Breast epithelium (tissue), 4 donors: ENCODE measurements at regions not wholly inside any gene's neighbourhood (a gene's known extent, or its start where the extent isn't known, plus 50 kb on each side); places are given as distances from the start of the nearest gene placed in this dataset.

Experiments
- DNase-seq, 2 donors: peaks; one replicate each; pipeline ENCODE4 v3.0.0-alpha.2; 2019; ENCODE audit warnings: low spot score in 2 of 2
- H3K27ac ChIP-seq, 2 donors: fragments of 200-600 bp; sonication (generic) in 1 of 2; one replicate each; pipeline ENCODE4 v1.5.1; 2016 to 2019; ENCODE audit warnings: mild to moderate bottlenecking in 1 of 2
- H3K27me3 ChIP-seq, 2 donors: fragments of 200-600 bp; sonication (generic) in 1 of 2; one replicate each; pipeline versions ENCODE4 v1.5.1 to v1.6.0; 2017 to 2019; ENCODE audit warnings: control low read depth in 1 of 2, mild to moderate bottlenecking in 1 of 2
- H3K36me3 ChIP-seq: fragments of 200-600 bp; one replicate; pipeline ENCODE4 v1.5.1; 2019
- H3K4me1 ChIP-seq, 2 donors: fragments of 200-600 bp; sonication (generic); one replicate each; pipeline ENCODE4 v1.5.1; 2016 to 2019; ENCODE audit warnings: control low read depth in 1 of 2
- H3K4me3 ChIP-seq, 3 donors: fragments of 200-600 bp; sonication (generic); 1 replicate in 2 of 3; 2 replicates in 1 of 3; pipeline ENCODE4 v1.5.1; 2016 to 2019; ENCODE audit warnings: mild to moderate bottlenecking in 3 of 3, moderate library complexity in 2 of 3
- H3K9me3 ChIP-seq, 2 donors: fragments of 200-600 bp; sonication (generic) in 1 of 2; one replicate each; pipeline ENCODE4 v1.5.1; 2016 to 2019; ENCODE audit warnings: control low read depth in 1 of 2
- CTCF ChIP-seq, 3 donors: fragments of 450-650 bp; IDR thresholded peaks; one replicate each; pipeline ENCODE4 v1.5.1; 2016 to 2017; ENCODE audit warnings: antibody characterized with exemption in 3 of 3, mild to moderate bottlenecking in 3 of 3, moderate library complexity in 3 of 3
- POLR2A ChIP-seq: fragments of 450-650 bp; IDR thresholded peaks from one replicate; pipeline ENCODE4 v1.6.1; 2016; ENCODE audit warnings: antibody characterized with exemption, mild to moderate bottlenecking, moderate library complexity
- POLR2AphosphoS5 ChIP-seq, 3 donors: sonication (generic); formaldehyde crosslinking; IDR thresholded peaks; one replicate each; pipeline ENCODE4 v1.6.1; 2017; ENCODE audit warnings: antibody characterized with exemption in 3 of 3
- intact Hi-C: fragments of 100-400 bp; cut with DNase I; formaldehyde crosslinking; loops from one replicate; pipeline ENCODE4 v1.15.1; 2023; ENCODE audit warnings: low total_unique reads

- no peak for TF ChIP-seq CTCF (IDR thresholded peaks at IDR 0.05)
- TF ChIP-seq POLR2AphosphoS5 (IDR thresholded peaks at IDR 0.05), result no peak
- TF ChIP-seq POLR2A, result no peak
- no peaks in the 10 kb centered on the region for H3K27me3 ChIP-seq
- intact Hi-C loops, result no loop called here
- no peak overlapping the region for H3K27ac ChIP-seq
- no peaks in the 10 kb centered on the region for H3K9me3 ChIP-seq
- DNase-seq, result no peak
- no peak overlapping the region for H3K4me3 ChIP-seq
- H3K36me3 ChIP-seq, result no peaks in the 10 kb centered on the region
- H3K4me1 ChIP-seq, result no peaks in the 10 kb centered on the region
These were observed 115.6 kb upstream of the KIF26B start for GRCh38 chr1:245039196-245039595.

GRCh38 chr1:245036102-245036501 is 118.7 kb upstream of the KIF26B start:
- Histone ChIP-seq H3K27me3 (no peaks in the 10 kb centered on the region), H3K36me3 (no peaks in the 10 kb centered on the region), H3K4me3 (no peak overlapping the region), H3K9me3 (no peaks in the 10 kb centered on the region), H3K4me1 (no peaks in the 10 kb centered on the region), H3K27ac (no peak overlapping the region)
- TF ChIP-seq CTCF (IDR thresholded peaks at IDR 0.05), result no peak
- no peak for TF ChIP-seq POLR2AphosphoS5 (IDR thresholded peaks at IDR 0.05)
- no peak for TF ChIP-seq POLR2A
- DNase-seq, result no peak
- intact Hi-C loops, result no loop called here

- no peak overlapping the region for H3K4me3 ChIP-seq
- no peak overlapping the region for H3K27ac ChIP-seq
- no peaks in the 10 kb centered on the region for H3K36me3 ChIP-seq
- no peaks in the 10 kb centered on the region for H3K27me3 ChIP-seq
- no peaks in the 10 kb centered on the region for H3K9me3 ChIP-seq
- DNase-seq, result no peak
- TF ChIP-seq CTCF (IDR thresholded peaks at IDR 0.05) (no peak), POLR2A (no peak), POLR2AphosphoS5 (IDR thresholded peaks at IDR 0.05) (no peak)
- H3K4me1 ChIP-seq, result no peaks in the 10 kb centered on the region
- intact Hi-C loops, result no loop called here
These were observed 123.7 kb upstream of the KIF26B start for GRCh38 chr1:245031041-245031440.

DNA sequence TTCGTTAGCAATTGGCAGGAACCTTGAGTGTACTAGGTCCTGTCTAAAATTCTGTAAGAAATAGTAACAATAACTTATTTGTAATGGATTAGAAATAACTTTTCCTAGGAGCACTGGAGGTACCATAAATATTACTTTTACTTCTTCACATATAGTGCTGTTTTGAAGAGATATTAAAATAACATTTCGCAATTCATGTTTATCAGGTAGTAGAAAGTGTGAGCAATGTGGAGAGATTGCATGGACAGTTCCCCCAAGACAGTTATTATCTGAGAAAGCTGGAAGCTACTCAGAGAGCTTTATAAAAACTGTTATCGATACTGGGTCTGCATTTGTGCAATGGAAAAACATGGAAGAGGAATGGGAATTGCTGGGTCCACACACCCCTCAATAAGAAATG is 128.5 kb upstream of the KIF26B start:
- DNase-seq, result no peak
- H3K36me3 ChIP-seq, result no peaks in the 10 kb centered on the region

DNA sequence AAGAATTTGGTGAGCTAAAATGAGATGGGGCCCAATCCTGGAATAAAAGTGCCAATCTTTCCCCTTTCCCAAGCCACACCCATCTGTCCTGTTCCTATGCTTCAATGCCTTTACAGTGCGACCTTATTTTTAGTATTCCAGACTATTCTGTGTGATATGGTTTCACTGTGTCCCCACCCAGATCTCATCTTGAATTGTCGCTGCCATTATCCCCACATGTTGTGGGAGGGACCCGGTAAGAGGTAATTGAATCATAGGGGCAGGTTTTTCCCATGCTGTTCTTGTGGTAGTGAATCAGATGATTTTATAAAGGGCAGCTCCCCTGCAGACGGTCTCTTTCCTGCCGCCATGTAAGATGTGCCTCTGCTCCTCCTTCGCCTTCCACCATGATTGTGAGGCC is 129.3 kb upstream of the KIF26B start:
- Histone ChIP-seq H3K27ac (no peak overlapping the region), H3K36me3 (peaks cover 3% of the 10 kb centered on the region), H3K4me3 (no peak overlapping the region), H3K4me1 (no peaks in the 10 kb centered on the region), H3K9me3 (no peaks in the 10 kb centered on the region), H3K27me3 (no peaks in the 10 kb centered on the region)
- no peak for DNase-seq
- intact Hi-C loops, result loop anchor here (5.0 kb wide), 1 partner anchor 138 kb away; no protein-coding TSS in a partner anchor
- TF ChIP-seq POLR2AphosphoS5 (IDR thresholded peaks at IDR 0.05), result no peak
- no peak for TF ChIP-seq CTCF (IDR thresholded peaks at IDR 0.05)
- no peak for TF ChIP-seq POLR2A

More for the DNA sequence above, 128.5 kb upstream of the KIF26B start:
- H3K27ac ChIP-seq, result no peak overlapping the region
- no peaks in the 10 kb centered on the region for H3K4me1 ChIP-seq
- no peak for TF ChIP-seq CTCF (IDR thresholded peaks at IDR 0.05)
- no peak for TF ChIP-seq POLR2A
- TF ChIP-seq POLR2AphosphoS5 (IDR thresholded peaks at IDR 0.05), result no peak
- H3K4me3 ChIP-seq, result no peak overlapping the region
- no peaks in the 10 kb centered on the region for H3K9me3 ChIP-seq
- intact Hi-C loops, result loop anchor here (5.0 kb wide), 1 partner anchor 139 kb away; no protein-coding TSS in a partner anchor
- no peaks in the 10 kb centered on the region for H3K27me3 ChIP-seq
